ENCODE measurements at regions not wholly inside any gene's neighbourhood (a gene's known extent, or its start where the extent isn't known, plus 50 kb on each side); places are given as distances from the start of the nearest gene placed in this dataset.
"Not testable (repeated sequence)": the region's sequence is repeated elsewhere in the genome, so short reads cannot be mapped to it uniquely, and the experiment has no call there.

- not testable (repeated sequence) for DNase-seq
These were observed 81.6 kb upstream of the FCGR1A start for GRCh38 chr1:149700677-149701567.

GRCh38 chr1:149708192-149708853 is 74.2 kb upstream of the FCGR1A start:
- DNase-seq = peak in 1 of 2 experiments; percentile 17

GRCh38 chr1:149711651-149712050 is 70.8 kb upstream of the FCGR1A start:
- DNase-seq = not testable (repeated sequence)

- DNase-seq = peak; percentile 22 to 57
These were observed 70.2 kb upstream of the FCGR1A start for GRCh38 chr1:149712154-149712927.

GRCh38 chr1:149713513-149713912 is 69.0 kb upstream of the FCGR1A start:
- DNase-seq = not testable (repeated sequence)

- DNase-seq = not testable (repeated sequence)
These were observed 68.5 kb upstream of the FCGR1A start for GRCh38 chr1:149713952-149714351.

- DNase-seq = not testable (repeated sequence)
These were observed 57.7 kb upstream of the FCGR1A start for GRCh38 chr1:149724618-149725302.

GRCh38 chr1:149726688-149727087 is 55.8 kb upstream of the FCGR1A start:
- not testable (repeated sequence) for DNase-seq

- not testable (repeated sequence) for DNase-seq
These were observed 53.9 kb upstream of the FCGR1A start for GRCh38 chr1:149728598-149728997.
